ENCODE measurements at regions not wholly inside any gene's neighbourhood (a gene's known extent, or its start where the extent isn't known, plus 50 kb on each side); places are given as distances from the start of the nearest gene placed in this dataset.

- H3K4me1 Mint-ChIP-seq: peaks cover 25 to 39% (median 37%) of the 10 kb centered on the region in 3 donors
- Histone ChIP-seq H3K9me3 (no peaks in the 10 kb centered on the region), H3K27me3 (replicated peaks in 1 of 2; ENCODE audit: control insufficient read depth in 2 of 2, extremely low read depth in 1 of 2, insufficient read depth in 2 of 2, low read length in 1 of 2) (peaks cover 0 to 3% of the 10 kb centered on the region in 2 experiments), H3K4me1 (ENCODE audit: control insufficient read depth in 1 of 2, extremely low read depth in 1 of 2, insufficient read depth in 2 of 2, low read length in 2 of 2) (peaks cover 12 to 35% of the 10 kb centered on the region in 2 experiments), H3K27ac (ENCODE audit: low read length) (no peak overlapping the region), H3K4me3 (ENCODE audit: control insufficient read depth in 1 of 2, extremely low read depth in 1 of 2, low read length in 1 of 2) (no peak overlapping the region), H3K36me3 (ENCODE audit: control insufficient read depth in 2 of 2, extremely low read depth in 1 of 2, insufficient read depth in 1 of 2, low read length in 1 of 2) (no peaks in the 10 kb centered on the region)
- POLR2A ChIA-PET: interaction anchor here in 1 of 2 donors (0.6 kb wide), 1 partner anchor 95 kb away, joined by 3 read pairs; no protein-coding TSS in a partner anchor
- H3K27me3 Mint-ChIP-seq: no peaks in the 10 kb centered on the region
- CTCF ChIA-PET: no interaction called here
- H3K4me3 Mint-ChIP-seq: no peak overlapping the region
- 25% methylated on average over 1 of the region's 2 CpGs for WGBS (ENCODE audit: insufficient coverage)
- ATAC-seq (replicated peaks in 1 of 4): no peak
- no peaks in the 10 kb centered on the region for H3K36me3 Mint-ChIP-seq
- no peak for DNase-seq
- no peaks in the 10 kb centered on the region for H3K9me3 Mint-ChIP-seq
- H3K27ac Mint-ChIP-seq: peak overlapping the region in 1 of 2 donors; percentile 58
These were observed 218.5 kb downstream of the SEC14L1 start for GRCh38 chr17:77359236-77359635.

DNA sequence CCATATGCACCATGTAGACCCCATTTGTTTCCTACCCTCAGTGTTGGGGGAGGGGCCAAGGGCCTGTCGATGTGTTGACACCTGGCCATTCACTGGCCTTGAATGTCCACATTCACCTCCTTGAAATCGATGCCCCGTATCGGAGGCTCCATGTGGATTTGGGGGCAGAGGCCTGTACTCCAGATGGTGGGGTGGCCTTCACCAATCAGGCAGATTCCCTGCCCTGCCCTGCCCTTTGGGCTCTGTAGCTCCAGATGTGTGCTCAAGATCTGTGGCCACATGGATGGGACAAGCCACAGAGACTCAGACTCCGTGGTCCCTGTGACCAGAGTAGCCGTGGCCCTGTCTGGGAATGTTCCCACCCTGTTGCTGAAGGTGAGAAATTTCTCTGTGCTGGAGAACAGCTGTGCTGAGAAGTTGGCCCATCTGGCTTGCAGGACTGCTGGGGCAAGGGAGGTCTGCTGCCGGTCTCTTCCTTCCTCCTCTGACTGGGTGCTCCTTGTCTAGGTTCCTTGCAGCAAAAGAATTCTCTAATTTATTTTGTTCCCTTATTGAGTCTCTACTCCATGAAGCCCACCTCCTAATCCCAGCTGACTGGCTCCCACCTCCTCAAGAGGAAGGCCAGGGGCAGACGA is 221.3 kb downstream of the SEC14L1 start:
- peaks cover 47 to 56% (median 54%) of the 10 kb centered on the region in 3 donors for H3K4me1 Mint-ChIP-seq
- DNase-seq: peak in 1 of 35 experiments; percentile 20

DNA sequence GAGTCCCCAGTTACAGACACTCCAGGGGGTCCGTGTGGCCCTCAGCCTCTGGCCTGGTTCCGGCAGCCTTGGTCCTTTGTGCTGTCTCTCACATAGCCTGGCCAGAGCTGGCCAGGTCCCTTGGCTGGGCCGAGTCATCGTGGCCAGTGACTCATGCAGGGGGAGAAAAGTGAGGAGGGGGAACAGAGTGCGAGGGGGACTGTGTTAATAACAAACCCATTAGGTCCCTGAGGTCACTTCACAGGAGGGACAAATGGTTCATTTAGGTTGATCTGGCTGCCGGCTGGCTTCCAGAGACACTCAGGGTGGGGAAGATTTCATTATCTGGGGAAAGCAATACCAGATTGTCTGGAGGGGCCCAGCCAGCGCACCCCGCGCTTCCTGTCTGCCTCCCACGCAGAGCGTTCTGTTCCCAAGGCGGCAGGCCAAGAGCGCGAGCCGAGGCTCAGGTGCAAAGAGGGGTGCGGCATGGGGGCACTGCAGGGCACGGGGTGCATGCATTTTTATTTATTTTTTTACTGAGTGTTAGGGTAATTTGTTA is 223.1 kb downstream of the SEC14L1 start:
- Histone ChIP-seq H3K36me3 (ENCODE audit: control insufficient read depth in 2 of 2, extremely low read depth in 1 of 2, insufficient read depth in 1 of 2, low read length in 1 of 2) (no peaks in the 10 kb centered on the region), H3K4me3 (ENCODE audit: control insufficient read depth in 1 of 2, extremely low read depth in 1 of 2, low read length in 1 of 2) (peak overlapping the region in 1 of 2 donors; percentile 19), H3K9me3 (no peaks in the 10 kb centered on the region), H3K27ac (ENCODE audit: low read length) (no peak overlapping the region), H3K4me1 (ENCODE audit: control insufficient read depth in 1 of 2, extremely low read depth in 1 of 2, insufficient read depth in 2 of 2, low read length in 2 of 2) (peaks cover 25 to 51% of the 10 kb centered on the region in 2 experiments), H3K27me3 (replicated peaks in 1 of 2; ENCODE audit: control insufficient read depth in 2 of 2, extremely low read depth in 1 of 2, insufficient read depth in 2 of 2, low read length in 1 of 2) (peaks cover 0 to 7% of the 10 kb centered on the region in 2 experiments)
- Mint-ChIP-seq H3K4me3 (peak overlapping the region; percentile 56 to 77 (median 56)), H3K9me3 (no peaks in the 10 kb centered on the region), H3K4me1 (peaks cover 46 to 54% (median 50%) of the 10 kb centered on the region in 3 donors), H3K36me3 (no peaks in the 10 kb centered on the region), H3K27me3 (no peaks in the 10 kb centered on the region), H3K27ac (peak overlapping the region; percentile 64 to 80)
- ATAC-seq (replicated peaks in 1 of 4): peak; percentile 67 to 86 (median 74)
- DNase-seq: peak in 16 of 35 experiments; percentile 22 to 56 (median 37)
- CTCF ChIA-PET: no interaction called here
- POLR2A ChIA-PET: no interaction called here
- WGBS (ENCODE audit: insufficient coverage): 13% methylated on average over 16 of the region's 17 CpGs

More for the DNA sequence above, 221.3 kb downstream of the SEC14L1 start:
- H3K9me3 ChIP-seq: no peaks in the 10 kb centered on the region
- POLR2A ChIA-PET: no interaction called here
- peak overlapping the region; percentile 49 to 74 for H3K27ac Mint-ChIP-seq
- no peaks in the 10 kb centered on the region for H3K36me3 ChIP-seq (ENCODE audit: control insufficient read depth in 2 of 2, extremely low read depth in 1 of 2, insufficient read depth in 1 of 2, low read length in 1 of 2)
- H3K27me3 ChIP-seq (replicated peaks in 1 of 2; ENCODE audit: control insufficient read depth in 2 of 2, extremely low read depth in 1 of 2, insufficient read depth in 2 of 2, low read length in 1 of 2): peaks cover 0 to 7% of the 10 kb centered on the region in 2 experiments
- WGBS (ENCODE audit: insufficient coverage): 92% methylated on average over 6 of the region's 8 CpGs
- no peaks in the 10 kb centered on the region for H3K36me3 Mint-ChIP-seq
- CTCF ChIA-PET: interaction anchor here in 1 of 2 donors (0.7 kb wide), 1 partner anchor 9 kb away, joined by 3 read pairs; no protein-coding TSS in a partner anchor
- H3K4me1 ChIP-seq (ENCODE audit: control insufficient read depth in 1 of 2, extremely low read depth in 1 of 2, insufficient read depth in 2 of 2, low read length in 2 of 2): peaks cover 25 to 50% of the 10 kb centered on the region in 2 experiments
- no peak for ATAC-seq (replicated peaks in 1 of 4)
- H3K4me3 ChIP-seq (ENCODE audit: control insufficient read depth in 1 of 2, extremely low read depth in 1 of 2, low read length in 1 of 2): no peak overlapping the region
- no peaks in the 10 kb centered on the region for H3K27me3 Mint-ChIP-seq
- H3K4me3 Mint-ChIP-seq: peak overlapping the region in 1 of 3 donors; percentile 71
- no peaks in the 10 kb centered on the region for H3K9me3 Mint-ChIP-seq
- H3K27ac ChIP-seq (ENCODE audit: low read length): no peak overlapping the region

DNA sequence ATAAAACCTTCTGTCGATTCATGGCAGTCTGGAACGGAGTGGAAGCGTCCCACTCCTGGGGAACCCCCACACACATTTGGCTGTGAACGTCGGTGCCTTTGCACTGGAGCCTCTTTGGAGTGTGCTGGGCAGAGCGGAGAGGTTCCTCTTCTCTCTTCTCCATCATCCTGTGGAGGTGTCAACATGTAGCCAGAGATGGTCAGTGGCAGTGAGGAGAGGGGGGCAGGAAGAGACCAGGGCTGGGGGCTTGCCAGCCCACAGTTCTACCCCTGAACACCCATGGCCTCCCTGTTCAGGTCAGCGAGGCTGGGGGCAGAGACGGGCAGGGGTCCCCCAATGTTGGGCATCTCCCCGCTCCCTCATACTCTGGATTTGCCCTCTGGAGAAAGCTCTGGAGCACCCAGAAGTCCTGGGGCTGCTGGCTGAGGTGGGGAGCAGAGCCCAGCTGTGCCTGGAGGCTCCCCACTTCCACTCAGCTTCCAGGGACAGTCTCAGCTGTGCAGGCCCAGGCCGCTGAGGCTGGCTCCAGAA is 223.7 kb downstream of the SEC14L1 start:
- peak overlapping the region; percentile 64 to 80 for H3K27ac Mint-ChIP-seq
- no peak for DNase-seq
- CTCF ChIA-PET: no interaction called here
- peak in 3 of 4 experiments; percentile 10 to 67 (median 18) for ATAC-seq (replicated peaks in 1 of 4)
- POLR2A ChIA-PET: no interaction called here
- H3K27me3 Mint-ChIP-seq: no peaks in the 10 kb centered on the region
- H3K4me1 Mint-ChIP-seq: peaks cover 46 to 55% (median 51%) of the 10 kb centered on the region in 3 donors
- 83% methylated on average over 1 of the region's 10 CpGs for whole genome bisulfite sequencing (ENCODE audit: insufficient coverage)
- no peak overlapping the region for H3K27ac ChIP-seq (ENCODE audit: low read length)
- no peaks in the 10 kb centered on the region for H3K36me3 ChIP-seq (ENCODE audit: control insufficient read depth in 2 of 2, extremely low read depth in 1 of 2, insufficient read depth in 1 of 2, low read length in 1 of 2)
- peaks cover 0 to 7% of the 10 kb centered on the region in 2 experiments for H3K27me3 ChIP-seq (replicated peaks in 1 of 2; ENCODE audit: control insufficient read depth in 2 of 2, extremely low read depth in 1 of 2, insufficient read depth in 2 of 2, low read length in 1 of 2)
- peak overlapping the region in 1 of 2 donors; percentile 19 for H3K4me3 ChIP-seq (ENCODE audit: control insufficient read depth in 1 of 2, extremely low read depth in 1 of 2, low read length in 1 of 2)
- no peaks in the 10 kb centered on the region for H3K9me3 Mint-ChIP-seq
- no peaks in the 10 kb centered on the region for H3K9me3 ChIP-seq
- H3K4me1 ChIP-seq (ENCODE audit: control insufficient read depth in 1 of 2, extremely low read depth in 1 of 2, insufficient read depth in 2 of 2, low read length in 2 of 2): peaks cover 25 to 56% of the 10 kb centered on the region in 2 experiments
- no peaks in the 10 kb centered on the region for H3K36me3 Mint-ChIP-seq
- H3K4me3 Mint-ChIP-seq: peak overlapping the region; percentile 56 to 77 (median 56)

- H3K4me1 Mint-ChIP-seq: peaks cover 48 to 58% (median 54%) of the 10 kb centered on the region in 3 donors
- CTCF ChIA-PET: interaction anchor here in 1 of 2 donors (0.7 kb wide), 1 partner anchor 19 kb away, joined by 3 read pairs; no protein-coding TSS in a partner anchor
- no peaks in the 10 kb centered on the region for H3K27me3 Mint-ChIP-seq
- Histone ChIP-seq H3K27me3 (replicated peaks in 1 of 2; ENCODE audit: control insufficient read depth in 2 of 2, extremely low read depth in 1 of 2, insufficient read depth in 2 of 2, low read length in 1 of 2) (peaks cover 0 to 7% of the 10 kb centered on the region in 2 experiments), H3K4me1 (ENCODE audit: control insufficient read depth in 1 of 2, extremely low read depth in 1 of 2, insufficient read depth in 2 of 2, low read length in 2 of 2) (peaks cover 28 to 62% of the 10 kb centered on the region in 2 experiments), H3K27ac (ENCODE audit: low read length) (no peak overlapping the region), H3K9me3 (no peaks in the 10 kb centered on the region), H3K4me3 (ENCODE audit: control insufficient read depth in 1 of 2, extremely low read depth in 1 of 2, low read length in 1 of 2) (no peak overlapping the region), H3K36me3 (ENCODE audit: control insufficient read depth in 2 of 2, extremely low read depth in 1 of 2, insufficient read depth in 1 of 2, low read length in 1 of 2) (no peaks in the 10 kb centered on the region)
- WGBS (ENCODE audit: insufficient coverage): 100% methylated on average over 2 of the region's 8 CpGs
- ATAC-seq (replicated peaks in 1 of 4): no peak
- no peak for DNase-seq
- peak overlapping the region; percentile 23 to 31 for H3K27ac Mint-ChIP-seq
- no peaks in the 10 kb centered on the region for H3K36me3 Mint-ChIP-seq
- H3K4me3 Mint-ChIP-seq: peak overlapping the region in 2 of 3 donors; percentile 5 to 77
- no peaks in the 10 kb centered on the region for H3K9me3 Mint-ChIP-seq
- POLR2A ChIA-PET: no interaction called here
These were observed 224.3 kb downstream of the SEC14L1 start for GRCh38 chr17:77364941-77365583.

GRCh38 chr17:77365584-77366186 is 224.9 kb downstream of the SEC14L1 start:
- CTCF ChIA-PET: interaction anchor here in 1 of 2 donors (0.6 to 0.7 kb wide), 2 partner anchors 20 to 50 kb away, joined by 3 to 5 read pairs; no protein-coding TSS in a partner anchor
- Histone ChIP-seq H3K9me3 (no peaks in the 10 kb centered on the region), H3K27me3 (replicated peaks in 1 of 2; ENCODE audit: control insufficient read depth in 2 of 2, extremely low read depth in 1 of 2, insufficient read depth in 2 of 2, low read length in 1 of 2) (peaks cover 0 to 7% of the 10 kb centered on the region in 2 experiments), H3K36me3 (ENCODE audit: control insufficient read depth in 2 of 2, extremely low read depth in 1 of 2, insufficient read depth in 1 of 2, low read length in 1 of 2) (no peaks in the 10 kb centered on the region), H3K4me3 (ENCODE audit: control insufficient read depth in 1 of 2, extremely low read depth in 1 of 2, low read length in 1 of 2) (no peak overlapping the region), H3K4me1 (ENCODE audit: control insufficient read depth in 1 of 2, extremely low read depth in 1 of 2, insufficient read depth in 2 of 2, low read length in 2 of 2) (peaks cover 34 to 68% of the 10 kb centered on the region in 2 experiments), H3K27ac (ENCODE audit: low read length) (no peak overlapping the region)
- Mint-ChIP-seq H3K9me3 (no peaks in the 10 kb centered on the region), H3K27ac (peak overlapping the region; percentile 2 to 48), H3K4me1 (peaks cover 55 to 64% (median 60%) of the 10 kb centered on the region in 3 donors), H3K27me3 (no peaks in the 10 kb centered on the region), H3K4me3 (peak overlapping the region in 1 of 3 donors; percentile 77), H3K36me3 (no peaks in the 10 kb centered on the region)
- DNase-seq: peak in 2 of 35 experiments; percentile 29 to 43
- peak in 3 of 4 experiments; percentile 61 to 72 (median 63) for ATAC-seq (replicated peaks in 1 of 4)
- WGBS (ENCODE audit: insufficient coverage): 80% methylated on average over 7 of the region's 11 CpGs
- POLR2A ChIA-PET: no interaction called here
